ENCODE measurements at regions not wholly inside any gene's neighbourhood (a gene's known extent, or its start where the extent isn't known, plus 50 kb on each side); places are given as distances from the start of the nearest gene placed in this dataset.

DNA sequence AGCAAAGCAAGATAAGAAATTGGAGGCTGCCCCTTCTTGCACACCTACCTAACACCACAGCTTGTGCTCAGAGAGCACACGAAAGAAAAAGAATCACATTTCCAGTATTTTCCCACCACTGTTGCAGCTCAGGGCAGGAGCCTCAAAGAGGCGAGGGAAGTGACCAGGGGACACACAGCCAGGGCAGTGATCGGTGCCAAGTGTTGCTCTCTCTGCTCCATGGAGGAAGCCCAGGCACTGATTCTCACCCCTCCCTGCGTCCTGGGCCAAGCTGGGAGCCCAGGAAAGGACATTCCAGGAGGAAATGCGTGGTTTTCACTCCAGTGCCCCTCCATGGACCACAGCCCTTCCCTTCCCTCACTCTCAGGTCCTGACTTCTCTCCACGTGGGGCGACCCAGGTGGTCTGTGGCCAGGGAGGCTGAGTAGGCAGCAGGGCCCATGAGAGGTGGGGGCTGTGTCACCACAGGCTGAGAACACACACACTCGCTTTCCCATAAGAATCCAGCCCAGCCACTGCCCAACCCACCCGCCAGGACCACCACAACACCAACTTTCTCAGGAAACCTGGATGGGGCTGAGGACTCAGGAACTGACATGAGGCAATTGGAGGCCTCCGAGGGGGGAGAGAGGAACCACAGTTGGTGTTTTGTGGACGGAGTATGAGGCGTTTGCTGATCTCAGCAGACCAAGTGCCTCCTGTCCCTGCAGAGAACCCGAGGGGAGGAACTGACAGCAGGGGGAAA is 81.7 kb upstream of the MAFB start:
- TF ChIP-seq, protein P1, sequence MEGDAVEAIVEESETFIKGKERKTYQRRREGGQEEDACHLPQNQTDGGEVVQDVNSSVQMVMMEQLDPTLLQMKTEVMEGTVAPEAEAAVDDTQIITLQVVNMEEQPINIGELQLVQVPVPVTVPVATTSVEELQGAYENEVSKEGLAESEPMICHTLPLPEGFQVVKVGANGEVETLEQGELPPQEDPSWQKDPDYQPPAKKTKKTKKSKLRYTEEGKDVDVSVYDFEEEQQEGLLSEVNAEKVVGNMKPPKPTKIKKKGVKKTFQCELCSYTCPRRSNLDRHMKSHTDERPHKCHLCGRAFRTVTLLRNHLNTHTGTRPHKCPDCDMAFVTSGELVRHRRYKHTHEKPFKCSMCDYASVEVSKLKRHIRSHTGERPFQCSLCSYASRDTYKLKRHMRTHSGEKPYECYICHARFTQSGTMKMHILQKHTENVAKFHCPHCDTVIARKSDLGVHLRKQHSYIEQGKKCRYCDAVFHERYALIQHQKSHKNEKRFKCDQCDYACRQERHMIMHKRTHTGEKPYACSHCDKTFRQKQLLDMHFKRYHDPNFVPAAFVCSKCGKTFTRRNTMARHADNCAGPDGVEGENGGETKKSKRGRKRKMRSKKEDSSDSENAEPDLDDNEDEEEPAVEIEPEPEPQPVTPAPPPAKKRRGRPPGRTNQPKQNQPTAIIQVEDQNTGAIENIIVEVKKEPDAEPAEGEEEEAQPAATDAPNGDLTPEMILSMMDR (IDR thresholded peaks at IDR 0.05) = no peak
- no peak for TF ChIP-seq POLR2A (IDR thresholded peaks at IDR 0.05)
